Liver (tissue), 3 donors: ENCODE measurements at regions not wholly inside any gene's neighbourhood (a gene's known extent, or its start where the extent isn't known, plus 50 kb on each side); places are given as distances from the start of the nearest gene placed in this dataset.

Source experiments
- ATF3 ChIP-seq: IDR thresholded peaks from 2 replicates; pipeline ENCODE4 v1.6.1; 2016; ENCODE audit warnings: antibody characterized with exemption
- CTCF ChIP-seq: fragments of 150-350 bp; IDR thresholded peaks from 2 replicates; pipeline ENCODE4 v1.5.1; 2017; ENCODE audit warnings: improper control_type of control experiment, low read depth, low read length; ENCODE audit not compliant: missing input control
- GABPA ChIP-seq, 2 donors: IDR thresholded peaks in 1 of 2; conservative IDR thresholded peaks in 1 of 2; 2 replicates each; pipeline ENCODE4 v1.6.1; 2016; ENCODE audit warnings: antibody characterized with exemption in 2 of 2, mild to moderate bottlenecking in 1 of 2, moderate library complexity in 1 of 2
- MAX ChIP-seq: IDR thresholded peaks from 2 replicates; pipeline ENCODE4 v1.6.1; 2016; ENCODE audit warnings: antibody characterized with exemption
- RAD21 ChIP-seq, 2 donors: IDR thresholded peaks; 2 replicates each; pipeline ENCODE4 v1.6.1; 2016; ENCODE audit warnings: antibody characterized with exemption in 2 of 2, mild to moderate bottlenecking in 2 of 2
- REST ChIP-seq: IDR thresholded peaks from 2 replicates; pipeline ENCODE4 v1.6.1; 2016; ENCODE audit warnings: antibody characterized with exemption, mild to moderate bottlenecking
- SP1 ChIP-seq: IDR thresholded peaks from 2 replicates; pipeline ENCODE4 v1.6.1; 2018; ENCODE audit warnings: antibody characterized with exemption, mild to moderate bottlenecking
- YY1 ChIP-seq: IDR thresholded peaks from 2 replicates; pipeline ENCODE4 v1.6.1; 2016; ENCODE audit warnings: antibody characterized with exemption, mild to moderate bottlenecking
- ZBTB33 ChIP-seq: IDR thresholded peaks from 2 replicates; pipeline ENCODE4 v1.6.1; 2016; ENCODE audit warnings: antibody characterized with exemption
- donor health status: healthy.
- donor health status: healthy.

GRCh38 chr2:192544371-192544955, 349.7 kb upstream of the TMEFF2 start:
- TF ChIP-seq YY1 (no peak), CTCF (no peak), SP1 (no peak), GABPA (IDR thresholded peaks at IDR 0.05 in 1 of 2, conservative IDR thresholded peaks at IDR 0.05 in 1 of 2) (no peak), ATF3 (no peak), RAD21 (IDR thresholded peaks at IDR 0.05) (no peak), MAX (no peak), ZBTB33 (no peak), REST (no peak)
